ENCODE measurements at regions not wholly inside any gene's neighbourhood (a gene's known extent, or its start where the extent isn't known, plus 50 kb on each side); places are given as distances from the start of the nearest gene placed in this dataset.

- intact Hi-C loops (cut with micrococcal nuclease; ENCODE audit: unreplicated experiment) = no loop called here
- ChIA-PET POLR2A (interaction anchor here (0.7 kb wide), 1 partner anchor 302 kb away, joined by 4 read pairs; no protein-coding TSS in a partner anchor), CTCF (ENCODE audit: unreplicated experiment) (no interaction called here)
- Histone ChIP-seq H3K4me3 (ENCODE audit: low read depth, low read length, poor library complexity, severe bottlenecking) (no peak overlapping the region), H3K9me3 (ENCODE audit: low read length) (no peaks in the 10 kb centered on the region), H2AFZ (ENCODE audit: low read length) (no peak overlapping the region), H3K27ac (ENCODE audit: low read depth, low read length, poor library complexity, severe bottlenecking) (no peak overlapping the region), H3K36me3 (ENCODE audit: insufficient read depth, low read length) (no peaks in the 10 kb centered on the region), H3K4me1 (ENCODE audit: insufficient read depth, low read length, poor library complexity, severe bottlenecking) (no peaks in the 10 kb centered on the region), H3K4me2 (ENCODE audit: low read length) (no peak overlapping the region), H4K20me1 (ENCODE audit: insufficient read depth, low read length) (no peaks in the 10 kb centered on the region), H3K9me2 (ENCODE audit: insufficient read depth, low read length) (no peaks in the 10 kb centered on the region), H3K79me2 (ENCODE audit: insufficient read depth, low read depth, low read length) (no peaks in the 10 kb centered on the region)
- no TSS peak for BruUV-seq (replicated peaks)
- DNase-seq (ENCODE audit: low spot score) = no peak
- TF ChIP-seq EZH2phosphoT487 (IDR thresholded peaks at IDR 0.05; ENCODE audit: borderline replicate concordance, low read depth, low read length) (no peak), CTCF (conservative IDR thresholded peaks at IDR 0.05; ENCODE audit: low read length) (no peak)
These were observed 278.9 kb upstream of the LMO3 start for GRCh38 chr12:16884819-16885218.

GRCh38 chr12:16884056-16884455 is 278.1 kb upstream of the LMO3 start:
- Histone ChIP-seq H3K4me3 (ENCODE audit: low read depth, low read length, poor library complexity, severe bottlenecking) (no peak overlapping the region), H4K20me1 (ENCODE audit: insufficient read depth, low read length) (no peaks in the 10 kb centered on the region), H3K9me2 (ENCODE audit: insufficient read depth, low read length) (no peaks in the 10 kb centered on the region), H3K27ac (ENCODE audit: low read depth, low read length, poor library complexity, severe bottlenecking) (no peak overlapping the region), H3K4me1 (ENCODE audit: insufficient read depth, low read length, poor library complexity, severe bottlenecking) (no peaks in the 10 kb centered on the region), H2AFZ (ENCODE audit: low read length) (no peak overlapping the region), H3K4me2 (ENCODE audit: low read length) (no peak overlapping the region), H3K36me3 (ENCODE audit: insufficient read depth, low read length) (no peaks in the 10 kb centered on the region), H3K9me3 (ENCODE audit: low read length) (no peaks in the 10 kb centered on the region), H3K79me2 (ENCODE audit: insufficient read depth, low read depth, low read length) (no peaks in the 10 kb centered on the region)
- intact Hi-C loops (cut with micrococcal nuclease; ENCODE audit: unreplicated experiment) = no loop called here
- ChIA-PET CTCF (ENCODE audit: unreplicated experiment) (no interaction called here), POLR2A (interaction anchor here (0.7 kb wide), 1 partner anchor 303 kb away, joined by 4 read pairs; no protein-coding TSS in a partner anchor)
- no peak for DNase-seq (ENCODE audit: low spot score)
- no TSS peak for BruUV-seq (replicated peaks)
- TF ChIP-seq CTCF (conservative IDR thresholded peaks at IDR 0.05; ENCODE audit: low read length) = no peak
- no peak for TF ChIP-seq EZH2phosphoT487 (IDR thresholded peaks at IDR 0.05; ENCODE audit: borderline replicate concordance, low read depth, low read length)

GRCh38 chr12:16881986-16882570 is 276.1 kb upstream of the LMO3 start:
- intact Hi-C loops (cut with micrococcal nuclease; ENCODE audit: unreplicated experiment) = no loop called here
- TF ChIP-seq CTCF (conservative IDR thresholded peaks at IDR 0.05; ENCODE audit: low read length) (no peak), EZH2phosphoT487 (IDR thresholded peaks at IDR 0.05; ENCODE audit: borderline replicate concordance, low read depth, low read length) (no peak)
- BruUV-seq (replicated peaks) = no TSS peak
- Histone ChIP-seq H3K79me2 (ENCODE audit: insufficient read depth, low read depth, low read length) (no peaks in the 10 kb centered on the region), H3K9me3 (ENCODE audit: low read length) (no peaks in the 10 kb centered on the region), H3K4me3 (ENCODE audit: low read depth, low read length, poor library complexity, severe bottlenecking) (no peak overlapping the region), H3K27ac (ENCODE audit: low read depth, low read length, poor library complexity, severe bottlenecking) (no peak overlapping the region), H3K4me1 (ENCODE audit: insufficient read depth, low read length, poor library complexity, severe bottlenecking) (no peaks in the 10 kb centered on the region), H4K20me1 (ENCODE audit: insufficient read depth, low read length) (no peaks in the 10 kb centered on the region), H3K4me2 (ENCODE audit: low read length) (no peak overlapping the region), H3K36me3 (ENCODE audit: insufficient read depth, low read length) (no peaks in the 10 kb centered on the region), H3K9me2 (ENCODE audit: insufficient read depth, low read length) (no peaks in the 10 kb centered on the region), H2AFZ (ENCODE audit: low read length) (no peak overlapping the region)
- POLR2A ChIA-PET = interaction anchor here (1.0 to 1.8 kb wide), 3 partner anchors 11 to 18 kb away, joined by 4 to 5 read pairs (median 4); no protein-coding TSS in a partner anchor
- DNase-seq (ENCODE audit: low spot score) = no peak
- CTCF ChIA-PET (ENCODE audit: unreplicated experiment) = no interaction called here
